Fibroblast of lung (primary cell): ENCODE measurements at regions not wholly inside any gene's neighbourhood (a gene's known extent, or its start where the extent isn't known, plus 50 kb on each side); places are given as distances from the start of the nearest gene placed in this dataset.

Source experiments
- CTCF ChIP-seq, 2 donors: IDR thresholded peaks in 1 of 2; conservative IDR thresholded peaks in 1 of 2; 1 replicate in 1 of 2; 2 replicates in 1 of 2; pipeline ENCODE4 v1.5.1; 2011 to 2012; ENCODE audit warnings: low read length in 2 of 2, control low read depth in 1 of 2, inconsistent platforms in 1 of 2, low read depth in 1 of 2, mild to moderate bottlenecking in 1 of 2
- EZH2 ChIP-seq: IDR thresholded peaks from 2 replicates; pipeline ENCODE4 v1.5.1; 2012; ENCODE audit warnings: low read length, control low read depth, mild to moderate bottlenecking; ENCODE audit errors: missing control alignments

GRCh38 chrX:15915959-15916703 lies 61.5 kb upstream of the AP1S2 start:
- TF ChIP-seq CTCF (conservative IDR thresholded peaks at IDR 0.05 in 1 of 2, IDR thresholded peaks at IDR 0.05 in 1 of 2; ENCODE audit: low read depth in 1 of 2, low read length in 2 of 2) (no peak), EZH2 (no peak)
